ENCODE measurements at regions not wholly inside any gene's neighbourhood (a gene's known extent, or its start where the extent isn't known, plus 50 kb on each side); places are given as distances from the start of the nearest gene placed in this dataset.

- no peak for TF ChIP-seq CTCF (IDR thresholded peaks at IDR 0.05)
- TF ChIP-seq EP300 (IDR thresholded peaks at IDR 0.05): no peak
Measured at GRCh38 chr4:147194604-147195003, 248.9 kb upstream of the TTC29 start.
